Astrocyte (in vitro differentiated cells and primary cell): ENCODE measurements at regions not wholly inside any gene's neighbourhood (a gene's known extent, or its start where the extent isn't known, plus 50 kb on each side); places are given as distances from the start of the nearest gene placed in this dataset.

Experiments
- DNase-seq: peaks from one replicate; pipeline ENCODE4 v3.0.0-alpha.2; 2010; ENCODE audit warnings: low read depth
- FAIRE-seq: peaks from 2 replicates; lab custom pipeline; 2011; peaks lifted over from hg19 to GRCh38; lab: Jason Lieb, UNC
- H2AFZ ChIP-seq: 2 replicates; pipeline ENCODE4 v1.6.0; 2012; ENCODE audit warnings: low read depth, low read length, inconsistent platforms
- H3K27ac ChIP-seq: 2 replicates; pipeline ENCODE4 v1.5.1; 2011; ENCODE audit warnings: low read depth, low read length, inconsistent platforms
- H3K27me3 ChIP-seq: 2 replicates; pipeline ENCODE4 v1.6.0; 2011; ENCODE audit warnings: low read length, inconsistent platforms; ENCODE audit not compliant: insufficient read depth
- H3K36me3 ChIP-seq: 2 replicates; pipeline ENCODE4 v1.5.1; 2011; ENCODE audit warnings: low read length, inconsistent platforms; ENCODE audit not compliant: insufficient read depth
- H3K4me1 ChIP-seq: 2 replicates; pipeline ENCODE4 v1.5.1; 2011; ENCODE audit warnings: low read length, inconsistent platforms; ENCODE audit not compliant: insufficient read depth
- H3K4me2 ChIP-seq: 2 replicates; pipeline ENCODE4 v1.6.0; 2012; ENCODE audit warnings: low read length, inconsistent platforms
- H3K4me3 ChIP-seq: 2 replicates; pipeline ENCODE4 v1.5.1; 2011; ENCODE audit warnings: low read depth, mild to moderate bottlenecking, low read length, inconsistent platforms; ENCODE audit not compliant: insufficient read depth
- H3K79me2 ChIP-seq: 2 replicates; pipeline ENCODE4 v1.6.0; 2012; ENCODE audit warnings: mild to moderate bottlenecking, low read length, inconsistent platforms; ENCODE audit not compliant: insufficient read depth
- H3K9ac ChIP-seq: 2 replicates; pipeline ENCODE4 v1.6.0; 2012; ENCODE audit warnings: mild to moderate bottlenecking, low read length, inconsistent platforms
- H3K9me3 ChIP-seq: 2 replicates; pipeline ENCODE4 v1.5.1; 2012; ENCODE audit warnings: low read depth, mild to moderate bottlenecking, low read length, inconsistent platforms; ENCODE audit not compliant: insufficient read depth
- H4K20me1 ChIP-seq: 2 replicates; pipeline ENCODE4 v1.6.0; 2012; ENCODE audit warnings: low read length, inconsistent platforms; ENCODE audit not compliant: insufficient read depth
- H3K27ac Mint-ChIP-seq: one replicate; pipeline ENCODE4 v1.8.0; 2021; ENCODE audit warnings: mild to moderate bottlenecking, mixed read lengths; ENCODE audit not compliant: unreplicated experiment
- H3K27me3 Mint-ChIP-seq: one replicate; pipeline ENCODE4 v1.8.0; 2021; ENCODE audit warnings: low read depth, mixed read lengths; ENCODE audit not compliant: unreplicated experiment
- H3K36me3 Mint-ChIP-seq: one replicate; pipeline ENCODE4 v1.8.0; 2021; ENCODE audit warnings: low read depth, mixed read lengths; ENCODE audit not compliant: unreplicated experiment
- H3K4me1 Mint-ChIP-seq: one replicate; pipeline ENCODE4 v1.8.0; 2021; ENCODE audit warnings: low read depth, mixed read lengths; ENCODE audit not compliant: unreplicated experiment
- H3K4me3 Mint-ChIP-seq: one replicate; pipeline ENCODE4 v1.8.0; 2021; ENCODE audit warnings: mild to moderate bottlenecking, moderate library complexity, mixed read lengths; ENCODE audit not compliant: unreplicated experiment
- H3K9me3 Mint-ChIP-seq: one replicate; pipeline ENCODE4 v1.8.0; 2021; ENCODE audit warnings: mild to moderate bottlenecking, mixed read lengths; ENCODE audit not compliant: unreplicated experiment
- EZH2 ChIP-seq: IDR thresholded peaks from 2 replicates; pipeline ENCODE4 v1.6.1; 2012; ENCODE audit warnings: mild to moderate bottlenecking, low read length, inconsistent platforms; ENCODE audit not compliant: insufficient read depth
- TF ChIP-seq, protein P1 (sequence below): IDR thresholded peaks from 2 replicates; pipeline ENCODE4 v1.5.1; 2011; ENCODE audit warnings: low read depth, mild to moderate bottlenecking, inconsistent platforms, low read length, moderate library complexity; ENCODE audit not compliant: insufficient read depth

DNA sequence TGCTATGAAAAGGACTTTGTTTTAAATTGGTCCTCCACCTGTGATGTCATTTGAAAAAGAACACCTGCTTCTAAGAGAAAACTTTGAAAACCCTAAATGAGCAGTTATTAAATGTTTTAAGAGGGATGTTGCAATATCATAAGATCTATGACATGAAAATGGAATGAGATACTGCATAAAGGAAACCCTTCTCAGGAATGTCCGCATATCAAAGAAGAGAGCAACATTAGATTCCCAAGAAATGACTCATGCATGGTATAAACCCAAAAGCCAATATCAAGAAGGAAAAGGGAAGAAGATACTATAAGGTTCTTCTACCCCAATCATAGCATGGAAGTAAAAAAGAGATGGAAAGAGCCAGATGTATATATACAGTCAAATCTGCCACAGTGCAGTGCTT, 627.5 kb upstream of the LMCD1 start:
- Histone ChIP-seq H3K9ac (no peak overlapping the region), H3K4me3 (no peak overlapping the region), H3K4me1 (peaks cover 11% of the 10 kb centered on the region), H2AFZ (no peak overlapping the region), H3K27me3 (no peaks in the 10 kb centered on the region), H3K4me2 (no peak overlapping the region), H3K27ac (no peak overlapping the region), H3K36me3 (no peaks in the 10 kb centered on the region), H3K79me2 (no peaks in the 10 kb centered on the region), H3K9me3 (no peaks in the 10 kb centered on the region), H4K20me1 (no peaks in the 10 kb centered on the region)
- Mint-ChIP-seq H3K9me3 (no peaks in the 10 kb centered on the region), H3K27ac (no peak overlapping the region), H3K4me1 (peaks cover 16% of the 10 kb centered on the region), H3K4me3 (no peak overlapping the region), H3K36me3 (no peaks in the 10 kb centered on the region), H3K27me3 (no peaks in the 10 kb centered on the region)
- DNase-seq (peak; percentile 65), FAIRE-seq (no peak)
- TF ChIP-seq EZH2, result no peak
- TF ChIP-seq, protein P1, sequence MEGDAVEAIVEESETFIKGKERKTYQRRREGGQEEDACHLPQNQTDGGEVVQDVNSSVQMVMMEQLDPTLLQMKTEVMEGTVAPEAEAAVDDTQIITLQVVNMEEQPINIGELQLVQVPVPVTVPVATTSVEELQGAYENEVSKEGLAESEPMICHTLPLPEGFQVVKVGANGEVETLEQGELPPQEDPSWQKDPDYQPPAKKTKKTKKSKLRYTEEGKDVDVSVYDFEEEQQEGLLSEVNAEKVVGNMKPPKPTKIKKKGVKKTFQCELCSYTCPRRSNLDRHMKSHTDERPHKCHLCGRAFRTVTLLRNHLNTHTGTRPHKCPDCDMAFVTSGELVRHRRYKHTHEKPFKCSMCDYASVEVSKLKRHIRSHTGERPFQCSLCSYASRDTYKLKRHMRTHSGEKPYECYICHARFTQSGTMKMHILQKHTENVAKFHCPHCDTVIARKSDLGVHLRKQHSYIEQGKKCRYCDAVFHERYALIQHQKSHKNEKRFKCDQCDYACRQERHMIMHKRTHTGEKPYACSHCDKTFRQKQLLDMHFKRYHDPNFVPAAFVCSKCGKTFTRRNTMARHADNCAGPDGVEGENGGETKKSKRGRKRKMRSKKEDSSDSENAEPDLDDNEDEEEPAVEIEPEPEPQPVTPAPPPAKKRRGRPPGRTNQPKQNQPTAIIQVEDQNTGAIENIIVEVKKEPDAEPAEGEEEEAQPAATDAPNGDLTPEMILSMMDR, result no peak

DNA sequence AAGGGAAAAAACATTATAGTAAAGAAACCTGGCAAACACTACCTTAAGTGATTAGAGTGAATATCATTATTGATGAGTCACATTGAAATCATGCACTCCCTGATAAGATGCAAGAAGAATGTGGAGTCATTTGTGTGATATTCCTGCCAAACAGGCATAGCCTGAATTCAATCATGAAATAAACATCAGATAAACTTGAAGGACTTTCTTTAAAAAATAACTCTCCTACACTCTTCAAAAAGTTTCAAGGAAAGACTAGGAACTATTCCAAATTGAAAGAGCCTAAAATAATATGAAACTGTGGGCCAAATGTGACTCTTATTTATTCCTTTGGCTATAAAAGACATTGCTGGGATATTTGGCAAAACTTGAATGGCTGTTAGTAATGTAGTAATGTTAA, 625.7 kb upstream of the LMCD1 start:
- no peaks in the 10 kb centered on the region for H3K36me3 ChIP-seq

DNA sequence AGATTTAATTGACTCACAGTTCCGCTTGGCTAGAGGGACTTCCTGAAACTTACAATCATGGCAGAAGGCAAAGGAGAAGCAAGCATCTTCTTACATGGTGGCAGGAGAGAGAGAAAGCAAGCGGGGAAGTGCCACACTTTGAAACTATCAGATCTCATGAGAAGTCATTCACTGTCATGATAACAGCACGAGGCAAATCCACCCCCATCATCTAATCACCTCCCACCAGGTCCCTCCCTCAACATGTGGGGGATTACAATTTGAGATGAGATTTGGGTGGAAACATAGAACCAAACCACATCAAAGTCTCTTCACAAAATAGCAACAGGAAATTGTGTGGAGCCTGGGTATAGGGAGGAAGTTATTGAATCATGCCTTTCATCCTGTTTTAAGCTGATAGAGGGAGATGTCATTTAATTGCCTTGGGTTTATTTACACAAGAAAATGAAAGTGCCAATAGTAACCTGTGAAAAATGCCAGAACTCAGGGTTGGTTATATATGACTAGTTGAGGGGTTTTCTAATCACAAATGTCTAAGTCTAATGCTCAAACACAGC, 624.8 kb upstream of the LMCD1 start:
- Histone ChIP-seq H3K79me2 (no peaks in the 10 kb centered on the region), H3K4me2 (peak overlapping the region; percentile 24), H3K9ac (no peak overlapping the region), H3K4me3 (no peak overlapping the region), H3K27me3 (no peaks in the 10 kb centered on the region), H3K4me1 (peaks cover 11% of the 10 kb centered on the region), H3K27ac (peak overlapping the region; percentile 20), H4K20me1 (no peaks in the 10 kb centered on the region), H3K36me3 (no peaks in the 10 kb centered on the region), H2AFZ (no peak overlapping the region), H3K9me3 (no peaks in the 10 kb centered on the region)
- H3K9me3 Mint-ChIP-seq, result no peaks in the 10 kb centered on the region
- no peak overlapping the region for H3K27ac Mint-ChIP-seq
- DNase-seq (peak; percentile 50), FAIRE-seq (no peak)
- H3K27me3 Mint-ChIP-seq, result no peaks in the 10 kb centered on the region
- peaks cover 20% of the 10 kb centered on the region for H3K4me1 Mint-ChIP-seq
- no peaks in the 10 kb centered on the region for H3K36me3 Mint-ChIP-seq
- no peak for TF ChIP-seq EZH2
- TF ChIP-seq, protein P1, result no peak
- no peak overlapping the region for H3K4me3 Mint-ChIP-seq

More for the DNA sequence above, 625.7 kb upstream of the LMCD1 start:
- no peaks in the 10 kb centered on the region for H4K20me1 ChIP-seq
- FAIRE-seq, result no peak
- H3K4me1 ChIP-seq, result peaks cover 11% of the 10 kb centered on the region
- H3K27ac ChIP-seq, result peak overlapping the region; percentile 20
- no peak overlapping the region for H2AFZ ChIP-seq
- H3K4me3 ChIP-seq, result no peak overlapping the region
- no peaks in the 10 kb centered on the region for H3K27me3 Mint-ChIP-seq
- H3K36me3 Mint-ChIP-seq, result no peaks in the 10 kb centered on the region
- H3K4me3 Mint-ChIP-seq, result no peak overlapping the region
- peak overlapping the region; percentile 24 for H3K4me2 ChIP-seq
- no peak overlapping the region for H3K9ac ChIP-seq
- peak; percentile 95 for DNase-seq
- H3K79me2 ChIP-seq, result no peaks in the 10 kb centered on the region
- H3K27me3 ChIP-seq, result no peaks in the 10 kb centered on the region
- H3K9me3 Mint-ChIP-seq, result no peaks in the 10 kb centered on the region
- no peak overlapping the region for H3K27ac Mint-ChIP-seq
- H3K4me1 Mint-ChIP-seq, result peaks cover 20% of the 10 kb centered on the region
- TF ChIP-seq, protein P1, result no peak
- TF ChIP-seq EZH2, result no peak
- H3K9me3 ChIP-seq, result no peaks in the 10 kb centered on the region
